Astrocyte (in vitro differentiated cells and primary cell): ENCODE measurements at regions not wholly inside any gene's neighbourhood (a gene's known extent, or its start where the extent isn't known, plus 50 kb on each side); places are given as distances from the start of the nearest gene placed in this dataset.

ENCODE experiments used
- DNase-seq: peaks from one replicate; pipeline ENCODE4 v3.0.0-alpha.2; 2010; ENCODE audit warnings: low read depth
- FAIRE-seq: peaks from 2 replicates; lab custom pipeline; 2011; peaks lifted over from hg19 to GRCh38; lab: Jason Lieb, UNC
- H2AFZ ChIP-seq: 2 replicates; pipeline ENCODE4 v1.6.0; 2012; ENCODE audit warnings: low read depth, low read length, inconsistent platforms
- H3K27ac ChIP-seq: 2 replicates; pipeline ENCODE4 v1.5.1; 2011; ENCODE audit warnings: low read depth, low read length, inconsistent platforms
- H3K27me3 ChIP-seq: 2 replicates; pipeline ENCODE4 v1.6.0; 2011; ENCODE audit warnings: low read length, inconsistent platforms; ENCODE audit not compliant: insufficient read depth
- H3K36me3 ChIP-seq: 2 replicates; pipeline ENCODE4 v1.5.1; 2011; ENCODE audit warnings: low read length, inconsistent platforms; ENCODE audit not compliant: insufficient read depth
- H3K4me1 ChIP-seq: 2 replicates; pipeline ENCODE4 v1.5.1; 2011; ENCODE audit warnings: low read length, inconsistent platforms; ENCODE audit not compliant: insufficient read depth
- H3K4me2 ChIP-seq: 2 replicates; pipeline ENCODE4 v1.6.0; 2012; ENCODE audit warnings: low read length, inconsistent platforms
- H3K4me3 ChIP-seq: 2 replicates; pipeline ENCODE4 v1.5.1; 2011; ENCODE audit warnings: low read depth, mild to moderate bottlenecking, low read length, inconsistent platforms; ENCODE audit not compliant: insufficient read depth
- H3K79me2 ChIP-seq: 2 replicates; pipeline ENCODE4 v1.6.0; 2012; ENCODE audit warnings: mild to moderate bottlenecking, low read length, inconsistent platforms; ENCODE audit not compliant: insufficient read depth
- H3K9ac ChIP-seq: 2 replicates; pipeline ENCODE4 v1.6.0; 2012; ENCODE audit warnings: mild to moderate bottlenecking, low read length, inconsistent platforms
- H3K9me3 ChIP-seq: 2 replicates; pipeline ENCODE4 v1.5.1; 2012; ENCODE audit warnings: low read depth, mild to moderate bottlenecking, low read length, inconsistent platforms; ENCODE audit not compliant: insufficient read depth
- H4K20me1 ChIP-seq: 2 replicates; pipeline ENCODE4 v1.6.0; 2012; ENCODE audit warnings: low read length, inconsistent platforms; ENCODE audit not compliant: insufficient read depth
- H3K27ac Mint-ChIP-seq: one replicate; pipeline ENCODE4 v1.8.0; 2021; ENCODE audit warnings: mild to moderate bottlenecking, mixed read lengths; ENCODE audit not compliant: unreplicated experiment
- H3K27me3 Mint-ChIP-seq: one replicate; pipeline ENCODE4 v1.8.0; 2021; ENCODE audit warnings: low read depth, mixed read lengths; ENCODE audit not compliant: unreplicated experiment
- H3K36me3 Mint-ChIP-seq: one replicate; pipeline ENCODE4 v1.8.0; 2021; ENCODE audit warnings: low read depth, mixed read lengths; ENCODE audit not compliant: unreplicated experiment
- H3K4me1 Mint-ChIP-seq: one replicate; pipeline ENCODE4 v1.8.0; 2021; ENCODE audit warnings: low read depth, mixed read lengths; ENCODE audit not compliant: unreplicated experiment
- H3K4me3 Mint-ChIP-seq: one replicate; pipeline ENCODE4 v1.8.0; 2021; ENCODE audit warnings: mild to moderate bottlenecking, moderate library complexity, mixed read lengths; ENCODE audit not compliant: unreplicated experiment
- H3K9me3 Mint-ChIP-seq: one replicate; pipeline ENCODE4 v1.8.0; 2021; ENCODE audit warnings: mild to moderate bottlenecking, mixed read lengths; ENCODE audit not compliant: unreplicated experiment
- EZH2 ChIP-seq: IDR thresholded peaks from 2 replicates; pipeline ENCODE4 v1.6.1; 2012; ENCODE audit warnings: mild to moderate bottlenecking, low read length, inconsistent platforms; ENCODE audit not compliant: insufficient read depth
- TF ChIP-seq, protein P1 (sequence below): IDR thresholded peaks from 2 replicates; pipeline ENCODE4 v1.5.1; 2011; ENCODE audit warnings: low read depth, mild to moderate bottlenecking, inconsistent platforms, low read length, moderate library complexity; ENCODE audit not compliant: insufficient read depth

DNA sequence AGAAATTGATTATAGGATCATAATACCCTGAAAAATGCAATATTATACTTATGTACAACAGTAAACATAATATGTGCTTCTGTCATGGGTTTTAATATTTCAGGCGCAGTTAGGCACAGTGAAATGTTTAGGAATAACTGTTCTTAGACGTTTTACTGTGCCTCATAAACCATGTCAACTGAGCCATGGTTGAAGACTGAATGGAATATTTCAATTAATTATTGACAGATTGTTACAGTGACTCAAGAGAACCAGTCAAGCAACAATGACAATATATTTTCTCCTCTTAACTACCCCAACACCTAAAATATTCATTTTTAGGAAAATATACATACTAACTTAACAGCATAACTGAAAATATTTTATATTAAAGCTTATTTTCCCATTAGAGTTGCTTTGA, 852.7 kb upstream of the FRG1 start:
- H3K27me3 ChIP-seq = no peaks in the 10 kb centered on the region
- H3K9ac ChIP-seq = no peak overlapping the region
- Mint-ChIP-seq H3K27me3 (no peaks in the 10 kb centered on the region), H3K4me1 (no peaks in the 10 kb centered on the region), H3K9me3 (peaks cover 2% of the 10 kb centered on the region), H3K27ac (no peak overlapping the region), H3K4me3 (no peak overlapping the region), H3K36me3 (no peaks in the 10 kb centered on the region)
- no peak for TF ChIP-seq EZH2
- TF ChIP-seq, protein P1, sequence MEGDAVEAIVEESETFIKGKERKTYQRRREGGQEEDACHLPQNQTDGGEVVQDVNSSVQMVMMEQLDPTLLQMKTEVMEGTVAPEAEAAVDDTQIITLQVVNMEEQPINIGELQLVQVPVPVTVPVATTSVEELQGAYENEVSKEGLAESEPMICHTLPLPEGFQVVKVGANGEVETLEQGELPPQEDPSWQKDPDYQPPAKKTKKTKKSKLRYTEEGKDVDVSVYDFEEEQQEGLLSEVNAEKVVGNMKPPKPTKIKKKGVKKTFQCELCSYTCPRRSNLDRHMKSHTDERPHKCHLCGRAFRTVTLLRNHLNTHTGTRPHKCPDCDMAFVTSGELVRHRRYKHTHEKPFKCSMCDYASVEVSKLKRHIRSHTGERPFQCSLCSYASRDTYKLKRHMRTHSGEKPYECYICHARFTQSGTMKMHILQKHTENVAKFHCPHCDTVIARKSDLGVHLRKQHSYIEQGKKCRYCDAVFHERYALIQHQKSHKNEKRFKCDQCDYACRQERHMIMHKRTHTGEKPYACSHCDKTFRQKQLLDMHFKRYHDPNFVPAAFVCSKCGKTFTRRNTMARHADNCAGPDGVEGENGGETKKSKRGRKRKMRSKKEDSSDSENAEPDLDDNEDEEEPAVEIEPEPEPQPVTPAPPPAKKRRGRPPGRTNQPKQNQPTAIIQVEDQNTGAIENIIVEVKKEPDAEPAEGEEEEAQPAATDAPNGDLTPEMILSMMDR = no peak
- no peak for DNase-seq
- no peak overlapping the region for H2AFZ ChIP-seq
- FAIRE-seq = no peak
- no peaks in the 10 kb centered on the region for H4K20me1 ChIP-seq
- no peak overlapping the region for H3K27ac ChIP-seq
- no peak overlapping the region for H3K4me2 ChIP-seq
- no peaks in the 10 kb centered on the region for H3K79me2 ChIP-seq
- H3K4me3 ChIP-seq = no peak overlapping the region
- H3K9me3 ChIP-seq = peaks cover 4% of the 10 kb centered on the region
- H3K36me3 ChIP-seq = no peaks in the 10 kb centered on the region
- no peaks in the 10 kb centered on the region for H3K4me1 ChIP-seq

- H3K4me2 ChIP-seq = no peak overlapping the region
- H3K27ac ChIP-seq = no peak overlapping the region
- H3K36me3 ChIP-seq = no peaks in the 10 kb centered on the region
- H3K36me3 Mint-ChIP-seq = no peaks in the 10 kb centered on the region
- no peaks in the 10 kb centered on the region for H3K27me3 Mint-ChIP-seq
- no peaks in the 10 kb centered on the region for H4K20me1 ChIP-seq
- H3K4me3 ChIP-seq = no peak overlapping the region
- H3K9me3 ChIP-seq = peaks cover 4% of the 10 kb centered on the region
- TF ChIP-seq, protein P1 = no peak
- TF ChIP-seq EZH2 = no peak
- no peak overlapping the region for H2AFZ ChIP-seq
- H3K9ac ChIP-seq = no peak overlapping the region
- no peaks in the 10 kb centered on the region for H3K4me1 Mint-ChIP-seq
- no peak for FAIRE-seq
- H3K9me3 Mint-ChIP-seq = peaks cover 2% of the 10 kb centered on the region
- DNase-seq = no peak
- H3K79me2 ChIP-seq = no peaks in the 10 kb centered on the region
- H3K4me3 Mint-ChIP-seq = no peak overlapping the region
- no peaks in the 10 kb centered on the region for H3K27me3 ChIP-seq
- no peak overlapping the region for H3K27ac Mint-ChIP-seq
- no peaks in the 10 kb centered on the region for H3K4me1 ChIP-seq
Observed at GRCh38 chr4:189088780-189089179, 851.9 kb upstream of the FRG1 start.

DNA sequence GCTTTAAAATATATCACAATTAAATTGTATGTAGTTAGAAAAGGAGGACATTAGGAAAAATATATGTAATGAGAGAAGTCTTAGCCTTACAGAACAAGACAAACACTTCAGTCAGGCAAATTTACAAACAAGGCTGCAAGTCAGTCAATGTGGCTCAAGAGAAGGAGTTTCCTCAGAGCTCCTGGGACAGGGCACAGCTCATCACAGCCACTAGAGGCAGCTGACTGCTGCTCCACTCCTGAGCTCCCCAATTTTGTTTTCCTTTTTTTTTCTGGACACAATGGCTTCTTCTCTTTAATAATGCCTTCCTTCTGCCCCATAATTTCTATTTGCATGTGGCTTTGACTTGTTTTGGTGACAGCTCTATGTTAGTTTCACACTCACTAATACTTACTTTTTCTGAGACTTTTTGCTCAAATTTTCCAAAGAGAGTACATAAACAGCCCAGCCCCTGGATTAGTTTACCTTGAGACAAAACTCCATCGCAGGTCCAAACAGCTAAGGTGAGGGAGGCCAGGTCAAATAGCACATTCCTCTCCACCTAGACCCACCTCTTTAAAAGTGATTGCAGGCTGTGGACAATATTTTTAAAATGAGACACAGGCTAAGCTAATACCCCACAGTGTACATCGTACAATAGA, 850.4 kb upstream of the FRG1 start:
- Mint-ChIP-seq H3K4me1 (no peaks in the 10 kb centered on the region), H3K27ac (no peak overlapping the region), H3K36me3 (no peaks in the 10 kb centered on the region), H3K9me3 (peaks cover 2% of the 10 kb centered on the region), H3K4me3 (no peak overlapping the region), H3K27me3 (no peaks in the 10 kb centered on the region)
- Histone ChIP-seq H3K27me3 (no peaks in the 10 kb centered on the region), H3K4me2 (no peak overlapping the region), H3K4me1 (no peaks in the 10 kb centered on the region), H3K9me3 (peaks cover 4% of the 10 kb centered on the region), H3K79me2 (no peaks in the 10 kb centered on the region), H4K20me1 (no peaks in the 10 kb centered on the region), H2AFZ (no peak overlapping the region), H3K4me3 (no peak overlapping the region), H3K27ac (no peak overlapping the region), H3K9ac (no peak overlapping the region), H3K36me3 (no peaks in the 10 kb centered on the region)
- TF ChIP-seq, protein P1 = peak; percentile 31
- no peak for TF ChIP-seq EZH2
- FAIRE-seq (no peak), DNase-seq (no peak)
